GM12864 (cell line): ENCODE measurements at regions not wholly inside any gene's neighbourhood (a gene's known extent, or its start where the extent isn't known, plus 50 kb on each side); places are given as distances from the start of the nearest gene placed in this dataset.

Source experiments
- DNase-seq: peaks from one replicate; pipeline ENCODE4 v3.0.0-alpha.2; 2011; ENCODE audit warnings: low read depth
- H3K4me3 ChIP-seq: 2 replicates; pipeline ENCODE4 v1.5.1; 2011; ENCODE audit warnings: mild to moderate bottlenecking, low read depth, low read length, control low read depth
- TF ChIP-seq, protein P1 (sequence below): IDR thresholded peaks from 2 replicates; pipeline ENCODE4 v1.5.1; 2011; ENCODE audit warnings: low read depth, mild to moderate bottlenecking, moderate library complexity, low read length, control low read depth, inconsistent platforms; ENCODE audit errors: missing control alignments

DNA sequence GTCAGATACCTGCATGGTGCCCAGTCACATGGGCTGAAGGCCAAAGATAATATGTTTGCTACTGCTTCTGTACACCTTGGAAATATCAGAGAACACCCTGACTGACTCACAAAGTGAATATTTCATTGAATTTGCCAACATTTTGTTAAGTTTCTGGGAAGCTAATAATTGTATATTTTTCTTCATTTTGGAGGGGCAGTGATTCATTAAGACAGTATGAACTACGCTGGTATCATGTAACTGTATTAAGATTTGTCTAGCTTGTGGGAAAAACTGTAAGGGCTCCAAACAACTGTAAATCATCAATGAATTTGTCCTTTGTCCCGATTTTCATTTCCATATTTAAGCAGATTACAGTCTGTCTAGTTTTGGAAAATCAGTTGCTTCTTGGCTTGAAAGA lies 102.3 kb upstream of the CCN2 start:
- H3K4me3 ChIP-seq, result no peak overlapping the region
- no peak for DNase-seq
- TF ChIP-seq, protein P1, sequence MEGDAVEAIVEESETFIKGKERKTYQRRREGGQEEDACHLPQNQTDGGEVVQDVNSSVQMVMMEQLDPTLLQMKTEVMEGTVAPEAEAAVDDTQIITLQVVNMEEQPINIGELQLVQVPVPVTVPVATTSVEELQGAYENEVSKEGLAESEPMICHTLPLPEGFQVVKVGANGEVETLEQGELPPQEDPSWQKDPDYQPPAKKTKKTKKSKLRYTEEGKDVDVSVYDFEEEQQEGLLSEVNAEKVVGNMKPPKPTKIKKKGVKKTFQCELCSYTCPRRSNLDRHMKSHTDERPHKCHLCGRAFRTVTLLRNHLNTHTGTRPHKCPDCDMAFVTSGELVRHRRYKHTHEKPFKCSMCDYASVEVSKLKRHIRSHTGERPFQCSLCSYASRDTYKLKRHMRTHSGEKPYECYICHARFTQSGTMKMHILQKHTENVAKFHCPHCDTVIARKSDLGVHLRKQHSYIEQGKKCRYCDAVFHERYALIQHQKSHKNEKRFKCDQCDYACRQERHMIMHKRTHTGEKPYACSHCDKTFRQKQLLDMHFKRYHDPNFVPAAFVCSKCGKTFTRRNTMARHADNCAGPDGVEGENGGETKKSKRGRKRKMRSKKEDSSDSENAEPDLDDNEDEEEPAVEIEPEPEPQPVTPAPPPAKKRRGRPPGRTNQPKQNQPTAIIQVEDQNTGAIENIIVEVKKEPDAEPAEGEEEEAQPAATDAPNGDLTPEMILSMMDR, result no peak

DNA sequence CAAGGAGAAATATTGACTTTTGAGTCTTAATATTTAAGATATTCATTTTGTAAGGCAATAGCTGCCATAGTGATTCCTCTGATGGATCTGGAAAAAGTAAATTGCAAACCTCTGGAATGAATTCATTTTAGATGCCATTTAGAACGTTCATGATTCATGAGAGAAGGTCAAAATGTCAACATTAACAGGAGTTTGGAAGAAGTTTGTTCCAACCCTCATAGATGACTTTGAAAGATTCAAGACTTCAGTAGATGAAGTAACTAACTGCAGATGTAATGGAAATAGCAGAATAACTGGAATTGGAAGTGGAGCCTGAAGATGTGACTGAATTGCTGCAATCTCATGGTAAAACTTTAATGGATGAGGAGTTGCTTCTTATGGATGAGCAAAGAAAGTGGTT lies 100.9 kb upstream of the CCN2 start:
- no peak for DNase-seq
- TF ChIP-seq, protein P1, result no peak

GRCh38 chr6:132045877-132046276 lies 94.7 kb upstream of the CCN2 start:
- H3K4me3 ChIP-seq, result no peak overlapping the region
- TF ChIP-seq, protein P1, result no peak
- DNase-seq, result no peak

More for the DNA sequence above, 100.9 kb upstream of the CCN2 start:
- no peak overlapping the region for H3K4me3 ChIP-seq

DNA sequence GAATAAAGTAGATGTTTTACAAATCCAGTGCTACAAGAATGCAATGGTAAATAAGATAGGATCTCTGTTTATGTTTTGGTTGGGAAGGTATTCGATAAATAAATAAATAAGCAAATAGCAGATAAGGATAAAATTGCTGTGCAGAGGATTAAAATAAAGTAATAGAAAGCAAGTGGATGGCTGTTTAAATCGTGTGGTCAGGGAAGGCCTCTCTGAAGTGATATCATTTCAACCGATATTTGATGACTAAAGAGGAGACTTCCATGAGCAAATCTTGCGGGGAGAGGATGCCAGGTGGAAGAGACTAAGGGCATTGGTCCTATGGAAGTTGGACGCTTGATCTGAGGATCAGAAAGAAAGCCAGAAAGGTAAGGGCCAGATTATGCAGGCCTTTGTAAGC lies 92.0 kb upstream of the CCN2 start:
- TF ChIP-seq, protein P1, result no peak
- DNase-seq, result no peak
- H3K4me3 ChIP-seq, result no peak overlapping the region

GRCh38 chr6:132041706-132042105 lies 90.5 kb upstream of the CCN2 start:
- DNase-seq, result no peak
- TF ChIP-seq, protein P1, result no peak
- no peak overlapping the region for H3K4me3 ChIP-seq

GRCh38 chr6:132028029-132028428 lies 76.9 kb upstream of the CCN2 start:
- no peak for DNase-seq
- H3K4me3 ChIP-seq, result no peak overlapping the region
- TF ChIP-seq, protein P1, result no peak

- H3K4me3 ChIP-seq, result no peak overlapping the region
- no peak for DNase-seq
These were observed 74.3 kb upstream of the CCN2 start for GRCh38 chr6:132025468-132025867.

More at GRCh38 chr6:132025468-132025867, 74.3 kb upstream of the CCN2 start:
- TF ChIP-seq, protein P1, result no peak
